ENCODE measurements at regions not wholly inside any gene's neighbourhood (a gene's known extent, or its start where the extent isn't known, plus 50 kb on each side); places are given as distances from the start of the nearest gene placed in this dataset.

DNA sequence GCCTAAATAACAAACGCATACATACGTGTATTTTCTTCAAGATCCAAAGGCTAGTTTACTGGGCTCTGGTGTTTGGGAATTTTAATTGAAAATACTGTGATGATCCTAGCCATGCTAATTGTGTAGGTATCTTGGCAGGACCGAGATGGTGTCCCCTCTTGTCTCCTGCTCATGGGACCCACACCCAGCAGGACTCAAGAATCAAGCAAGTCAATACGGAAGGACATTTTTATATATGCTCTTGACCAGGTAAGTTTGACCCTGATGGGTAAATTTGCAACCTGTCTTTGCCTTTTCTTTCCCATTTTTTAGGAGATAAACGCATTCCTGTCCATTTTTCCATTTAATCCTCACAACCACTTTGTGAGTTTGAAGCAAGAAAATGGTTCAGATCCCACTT is 111.8 kb upstream of the MYCN start:
- Histone ChIP-seq H3K27me3 (no peaks in the 10 kb centered on the region), H3K36me3 (no peaks in the 10 kb centered on the region), H3K9me3 (no peaks in the 10 kb centered on the region), H3K27ac (no peak overlapping the region), H3K4me3 (no peak overlapping the region), H3K4me1 (no peaks in the 10 kb centered on the region)
- DNase-seq, result no peak
- TF ChIP-seq POLR2A (IDR thresholded peaks at IDR 0.05), result no peak
- TF ChIP-seq CTCF (IDR thresholded peaks at IDR 0.05), result no peak

- H3K9me3 ChIP-seq, result no peaks in the 10 kb centered on the region
- DNase-seq, result no peak
- no peak overlapping the region for H3K27ac ChIP-seq
- H3K27me3 ChIP-seq, result no peaks in the 10 kb centered on the region
- H3K36me3 ChIP-seq, result no peaks in the 10 kb centered on the region
- H3K4me1 ChIP-seq, result no peaks in the 10 kb centered on the region
- H3K4me3 ChIP-seq, result no peak overlapping the region
- no peak for TF ChIP-seq POLR2A (IDR thresholded peaks at IDR 0.05)
- no peak for TF ChIP-seq CTCF (IDR thresholded peaks at IDR 0.05)
Observed at GRCh38 chr2:15829091-15829801, 111.1 kb upstream of the MYCN start.

GRCh38 chr2:15829985-15830384 is 110.4 kb upstream of the MYCN start:
- TF ChIP-seq CTCF (IDR thresholded peaks at IDR 0.05) (no peak), POLR2A (IDR thresholded peaks at IDR 0.05) (no peak)
- Histone ChIP-seq H3K36me3 (no peaks in the 10 kb centered on the region), H3K27me3 (no peaks in the 10 kb centered on the region), H3K4me3 (no peak overlapping the region), H3K9me3 (no peaks in the 10 kb centered on the region), H3K4me1 (no peaks in the 10 kb centered on the region), H3K27ac (no peak overlapping the region)
- no peak for DNase-seq

DNA sequence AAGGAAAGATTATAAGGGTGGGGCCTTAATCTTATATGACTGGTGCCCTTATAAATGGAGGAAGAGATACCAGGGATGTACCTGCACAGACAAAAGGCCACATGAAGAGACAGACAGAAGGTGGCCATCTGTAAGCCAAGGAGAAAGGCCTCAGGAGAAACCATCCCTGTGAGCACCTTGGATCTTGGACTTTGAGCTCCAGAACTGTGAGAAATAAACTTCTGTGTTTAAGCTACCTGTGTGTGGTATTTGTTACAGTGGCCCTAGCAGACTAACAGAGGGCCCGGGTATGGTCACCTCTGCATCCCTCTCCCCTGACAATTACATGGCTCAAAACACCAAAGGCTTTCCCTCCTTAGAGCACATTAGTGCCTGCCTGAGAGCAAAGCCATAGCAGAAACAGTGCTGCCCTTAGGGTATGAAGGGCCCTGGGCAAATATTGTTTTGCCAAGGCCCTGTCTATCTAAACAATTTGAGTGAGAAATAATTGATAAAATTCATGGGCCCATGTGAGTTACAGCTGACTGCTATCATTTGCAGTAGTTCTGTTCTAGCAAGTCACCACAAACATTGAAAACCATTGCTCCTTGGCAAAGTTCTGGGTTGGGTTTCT is 109.3 kb upstream of the MYCN start:
- no peaks in the 10 kb centered on the region for H3K36me3 ChIP-seq
- H3K4me3 ChIP-seq, result no peak overlapping the region
- no peaks in the 10 kb centered on the region for H3K27me3 ChIP-seq
- no peaks in the 10 kb centered on the region for H3K4me1 ChIP-seq
- no peak for DNase-seq
- H3K9me3 ChIP-seq, result no peaks in the 10 kb centered on the region
- H3K27ac ChIP-seq, result no peak overlapping the region
- no peak for TF ChIP-seq POLR2A (IDR thresholded peaks at IDR 0.05)
- TF ChIP-seq CTCF (IDR thresholded peaks at IDR 0.05), result no peak

GRCh38 chr2:15832030-15832709 is 108.2 kb upstream of the MYCN start:
- no peak for DNase-seq
- Histone ChIP-seq H3K27ac (no peak overlapping the region), H3K4me1 (no peaks in the 10 kb centered on the region), H3K9me3 (no peaks in the 10 kb centered on the region), H3K27me3 (no peaks in the 10 kb centered on the region), H3K4me3 (no peak overlapping the region), H3K36me3 (no peaks in the 10 kb centered on the region)
- TF ChIP-seq CTCF (IDR thresholded peaks at IDR 0.05) (no peak), POLR2A (IDR thresholded peaks at IDR 0.05) (no peak)

All from Peyer's patch (tissue), 4 donors.